Astrocyte (in vitro differentiated cells and primary cell): ENCODE measurements at regions not wholly inside any gene's neighbourhood (a gene's known extent, or its start where the extent isn't known, plus 50 kb on each side); places are given as distances from the start of the nearest gene placed in this dataset.

Experiments used
- DNase-seq: peaks from one replicate; pipeline ENCODE4 v3.0.0-alpha.2; 2010; ENCODE audit warnings: low read depth
- FAIRE-seq: peaks from 2 replicates; lab custom pipeline; 2011; peaks lifted over from hg19 to GRCh38; lab: Jason Lieb, UNC
- H2AFZ ChIP-seq: 2 replicates; pipeline ENCODE4 v1.6.0; 2012; ENCODE audit warnings: low read depth, low read length, inconsistent platforms
- H3K27ac ChIP-seq: 2 replicates; pipeline ENCODE4 v1.5.1; 2011; ENCODE audit warnings: low read depth, low read length, inconsistent platforms
- H3K27me3 ChIP-seq: 2 replicates; pipeline ENCODE4 v1.6.0; 2011; ENCODE audit warnings: low read length, inconsistent platforms; ENCODE audit not compliant: insufficient read depth
- H3K36me3 ChIP-seq: 2 replicates; pipeline ENCODE4 v1.5.1; 2011; ENCODE audit warnings: low read length, inconsistent platforms; ENCODE audit not compliant: insufficient read depth
- H3K4me1 ChIP-seq: 2 replicates; pipeline ENCODE4 v1.5.1; 2011; ENCODE audit warnings: low read length, inconsistent platforms; ENCODE audit not compliant: insufficient read depth
- H3K4me2 ChIP-seq: 2 replicates; pipeline ENCODE4 v1.6.0; 2012; ENCODE audit warnings: low read length, inconsistent platforms
- H3K4me3 ChIP-seq: 2 replicates; pipeline ENCODE4 v1.5.1; 2011; ENCODE audit warnings: low read depth, mild to moderate bottlenecking, low read length, inconsistent platforms; ENCODE audit not compliant: insufficient read depth
- H3K79me2 ChIP-seq: 2 replicates; pipeline ENCODE4 v1.6.0; 2012; ENCODE audit warnings: mild to moderate bottlenecking, low read length, inconsistent platforms; ENCODE audit not compliant: insufficient read depth
- H3K9ac ChIP-seq: 2 replicates; pipeline ENCODE4 v1.6.0; 2012; ENCODE audit warnings: mild to moderate bottlenecking, low read length, inconsistent platforms
- H3K9me3 ChIP-seq: 2 replicates; pipeline ENCODE4 v1.5.1; 2012; ENCODE audit warnings: low read depth, mild to moderate bottlenecking, low read length, inconsistent platforms; ENCODE audit not compliant: insufficient read depth
- H4K20me1 ChIP-seq: 2 replicates; pipeline ENCODE4 v1.6.0; 2012; ENCODE audit warnings: low read length, inconsistent platforms; ENCODE audit not compliant: insufficient read depth
- H3K27ac Mint-ChIP-seq: one replicate; pipeline ENCODE4 v1.8.0; 2021; ENCODE audit warnings: mild to moderate bottlenecking, mixed read lengths; ENCODE audit not compliant: unreplicated experiment
- H3K27me3 Mint-ChIP-seq: one replicate; pipeline ENCODE4 v1.8.0; 2021; ENCODE audit warnings: low read depth, mixed read lengths; ENCODE audit not compliant: unreplicated experiment
- H3K36me3 Mint-ChIP-seq: one replicate; pipeline ENCODE4 v1.8.0; 2021; ENCODE audit warnings: low read depth, mixed read lengths; ENCODE audit not compliant: unreplicated experiment
- H3K4me1 Mint-ChIP-seq: one replicate; pipeline ENCODE4 v1.8.0; 2021; ENCODE audit warnings: low read depth, mixed read lengths; ENCODE audit not compliant: unreplicated experiment
- H3K4me3 Mint-ChIP-seq: one replicate; pipeline ENCODE4 v1.8.0; 2021; ENCODE audit warnings: mild to moderate bottlenecking, moderate library complexity, mixed read lengths; ENCODE audit not compliant: unreplicated experiment
- H3K9me3 Mint-ChIP-seq: one replicate; pipeline ENCODE4 v1.8.0; 2021; ENCODE audit warnings: mild to moderate bottlenecking, mixed read lengths; ENCODE audit not compliant: unreplicated experiment
- CTCF ChIP-seq: IDR thresholded peaks from 2 replicates; pipeline ENCODE4 v1.5.1; 2011; ENCODE audit warnings: low read depth, mild to moderate bottlenecking, inconsistent platforms, low read length, moderate library complexity; ENCODE audit not compliant: insufficient read depth
- EZH2 ChIP-seq: IDR thresholded peaks from 2 replicates; pipeline ENCODE4 v1.6.1; 2012; ENCODE audit warnings: mild to moderate bottlenecking, low read length, inconsistent platforms; ENCODE audit not compliant: insufficient read depth

- Histone ChIP-seq H3K9ac (no peak overlapping the region), H3K79me2 (no peaks in the 10 kb centered on the region), H3K4me2 (no peak overlapping the region), H3K9me3 (no peaks in the 10 kb centered on the region), H3K27ac (no peak overlapping the region), H3K27me3 (no peaks in the 10 kb centered on the region), H3K36me3 (no peaks in the 10 kb centered on the region), H2AFZ (no peak overlapping the region), H4K20me1 (no peaks in the 10 kb centered on the region), H3K4me3 (no peak overlapping the region), H3K4me1 (no peaks in the 10 kb centered on the region)
- DNase-seq, result no peak
- TF ChIP-seq EZH2 (no peak), CTCF (no peak)
- H3K36me3 Mint-ChIP-seq, result no peaks in the 10 kb centered on the region
- H3K27me3 Mint-ChIP-seq, result peaks cover 9% of the 10 kb centered on the region
- no peak overlapping the region for H3K4me3 Mint-ChIP-seq
- peaks cover 4% of the 10 kb centered on the region for H3K9me3 Mint-ChIP-seq
- no peak for FAIRE-seq
- H3K27ac Mint-ChIP-seq, result no peak overlapping the region
- H3K4me1 Mint-ChIP-seq, result no peaks in the 10 kb centered on the region
These were observed 141.7 kb downstream of the GPCPD1 start for GRCh38 chr20:5469111-5469510.

GRCh38 chr20:5467086-5467485 lies 143.7 kb downstream of the GPCPD1 start:
- no peaks in the 10 kb centered on the region for H3K36me3 Mint-ChIP-seq
- no peak for DNase-seq
- no peak overlapping the region for H3K4me2 ChIP-seq
- H4K20me1 ChIP-seq, result no peaks in the 10 kb centered on the region
- no peak for FAIRE-seq
- peaks cover 4% of the 10 kb centered on the region for H3K9me3 Mint-ChIP-seq
- no peak overlapping the region for H2AFZ ChIP-seq
- TF ChIP-seq EZH2 (no peak), CTCF (no peak)
- no peaks in the 10 kb centered on the region for H3K4me1 ChIP-seq
- no peak overlapping the region for H3K27ac ChIP-seq
- no peaks in the 10 kb centered on the region for H3K36me3 ChIP-seq
- peaks cover 12% of the 10 kb centered on the region for H3K27me3 Mint-ChIP-seq
- no peaks in the 10 kb centered on the region for H3K27me3 ChIP-seq
- no peak overlapping the region for H3K9ac ChIP-seq
- no peaks in the 10 kb centered on the region for H3K79me2 ChIP-seq
- no peak overlapping the region for H3K4me3 Mint-ChIP-seq
- H3K4me3 ChIP-seq, result no peak overlapping the region
- peaks cover 4% of the 10 kb centered on the region for H3K9me3 ChIP-seq
- no peaks in the 10 kb centered on the region for H3K4me1 Mint-ChIP-seq
- H3K27ac Mint-ChIP-seq, result no peak overlapping the region

- Mint-ChIP-seq H3K27ac (no peak overlapping the region), H3K9me3 (peaks cover 4% of the 10 kb centered on the region), H3K4me3 (no peak overlapping the region), H3K36me3 (no peaks in the 10 kb centered on the region), H3K27me3 (peaks cover 17% of the 10 kb centered on the region), H3K4me1 (no peaks in the 10 kb centered on the region)
- H3K36me3 ChIP-seq, result no peaks in the 10 kb centered on the region
- H3K4me3 ChIP-seq, result no peak overlapping the region
- TF ChIP-seq EZH2 (no peak), CTCF (no peak)
- no peak overlapping the region for H3K9ac ChIP-seq
- no peak for FAIRE-seq
- no peaks in the 10 kb centered on the region for H3K4me1 ChIP-seq
- no peaks in the 10 kb centered on the region for H3K27me3 ChIP-seq
- H3K4me2 ChIP-seq, result no peak overlapping the region
- no peak overlapping the region for H2AFZ ChIP-seq
- H3K9me3 ChIP-seq, result peaks cover 4% of the 10 kb centered on the region
- H4K20me1 ChIP-seq, result no peaks in the 10 kb centered on the region
- DNase-seq, result no peak
- H3K79me2 ChIP-seq, result no peaks in the 10 kb centered on the region
- H3K27ac ChIP-seq, result no peak overlapping the region
These were observed 145.2 kb downstream of the GPCPD1 start for GRCh38 chr20:5465604-5465927.
